HepG2 (cell line): ENCODE measurements at regions not wholly inside any gene's neighbourhood (a gene's known extent, or its start where the extent isn't known, plus 50 kb on each side); places are given as distances from the start of the nearest gene placed in this dataset.

Source experiments
- ATAC-seq: fragments of 200-7000 bp; cut with Tn5 transposase; 3 replicates; pipeline ENCODE4 v1.9.1; 2020; ENCODE audit warnings: mild to moderate bottlenecking, moderate library complexity
- BruUV-seq: library from RNA; stranded (reverse); fragments of 400-500 nt; replicated peaks from 2 replicates; lab custom pipeline; 2021; lab: Mats Ljungman, UMichigan
- CTCF ChIA-PET: fragments of 300-600 bp; formaldehyde crosslinking; extraction: SDS; loops from one replicate; lab custom pipeline; 2021; ENCODE audit warnings: low total read pairs, inconsistent platforms, low intra/inter-chr PET ratio; lab: Yijun Ruan, JAX
- POLR2A ChIA-PET: fragments of 350-600 bp; sonication (Branson Sonifier 250); formaldehyde crosslinking; loops from one replicate; lab custom pipeline; 2020; ENCODE audit warnings: antibody characterized with exemption, inconsistent platforms; lab: Yijun Ruan, JAX
- DNase-seq: peaks from one replicate; pipeline ENCODE4 v3.0.0-alpha.2; 2015; ENCODE audit warnings: low spot score
- FAIRE-seq: peaks from 3 replicates; lab custom pipeline; 2011; peaks lifted over from hg19 to GRCh38; lab: Jason Lieb, UNC
- H2AFZ ChIP-seq: one replicate; pipeline ENCODE4 v1.6.1; 2011; ENCODE audit warnings: low read length, inconsistent platforms
- H3K27ac ChIP-seq: fragments of 300-600 bp; 3 replicates; pipeline ENCODE4 v1.8.0; 2011; ENCODE audit warnings: mixed run types, mild to moderate bottlenecking, mixed read lengths, low read length, inconsistent platforms; ENCODE audit not compliant: insufficient read depth; ENCODE audit errors: extremely low read length
- H3K27me3 ChIP-seq, 2 experiments: fragments of 200-600 bp in 1 of 2; 2 replicates in 1 of 2; 3 replicates in 1 of 2; pipeline versions ENCODE4 v1.6.0 to v1.8.0; 2011; ENCODE audit warnings: low read length in 2 of 2, mild to moderate bottlenecking in 2 of 2, moderate library complexity in 2 of 2, inconsistent platforms in 1 of 2; ENCODE audit not compliant: insufficient read depth in 2 of 2, control insufficient read depth in 1 of 2
- H3K36me3 ChIP-seq, 2 experiments: fragments of 200-600 bp in 1 of 2; replicated peaks in 1 of 2; 2 replicates in 1 of 2; 3 replicates in 1 of 2; pipeline versions ENCODE4 v1.5.1 to v1.8.0; 2011; ENCODE audit warnings: low read length in 2 of 2, inconsistent platforms in 1 of 2; ENCODE audit not compliant: insufficient read depth in 2 of 2, control insufficient read depth in 1 of 2
- H3K4me1 ChIP-seq: 2 replicates; pipeline ENCODE4 v1.5.1; 2012; ENCODE audit warnings: low read length, inconsistent platforms; ENCODE audit not compliant: insufficient read depth
- H3K4me2 ChIP-seq: 2 replicates; pipeline ENCODE4 v1.6.0; 2011; ENCODE audit warnings: low read depth, low read length, inconsistent platforms
- H3K4me3 ChIP-seq, 3 experiments: fragments of 200-600 bp in 1 of 3; sonication (generic), shearing (Covaris generic) in 1 of 3; replicated peaks in 1 of 3; 2 replicates each; pipeline ENCODE4 v1.5.1; 2011 to 2016; ENCODE audit warnings: low read length in 3 of 3, inconsistent platforms in 2 of 3, low read depth in 2 of 3, mild to moderate bottlenecking in 2 of 3, control low read depth in 1 of 3, mixed read lengths in 1 of 3; ENCODE audit not compliant: insufficient read depth in 1 of 3
- H3K79me2 ChIP-seq: one replicate; pipeline ENCODE4 v1.6.1; 2011; ENCODE audit warnings: low read length, inconsistent platforms; ENCODE audit not compliant: insufficient read depth
- H3K9ac ChIP-seq: 2 replicates; pipeline ENCODE4 v1.6.0; 2011; ENCODE audit warnings: mild to moderate bottlenecking, low read depth, low read length, inconsistent platforms; ENCODE audit not compliant: insufficient read depth
- H3K9me3 ChIP-seq: 2 replicates; pipeline ENCODE4 v1.5.1; 2012; ENCODE audit warnings: mild to moderate bottlenecking, low read length
- H4K20me1 ChIP-seq: 2 replicates; pipeline ENCODE4 v1.6.0; 2011; ENCODE audit warnings: inconsistent platforms, mild to moderate bottlenecking, low read length, moderate library complexity; ENCODE audit not compliant: insufficient read depth
- RARA ChIP-seq: IDR thresholded peaks from 2 replicates; pipeline ENCODE4 v1.6.1; 2016; ENCODE audit warnings: missing genetic modification reagents, missing compliant biosample characterization
- SOX6 ChIP-seq, 2 experiments: fragments of 450-650 bp in 1 of 2; sonication (generic) in 1 of 2; formaldehyde crosslinking in 1 of 2; IDR thresholded peaks; 2 replicates each; pipeline versions ENCODE4 v1.4.0 to v1.6.1; 2017 to 2020; ENCODE audit warnings: antibody characterized with exemption in 1 of 2, mild to moderate bottlenecking in 1 of 2, missing genetic modification reagents in 1 of 2
- TRAFD1 ChIP-seq: sonication (generic); formaldehyde crosslinking; IDR thresholded peaks from 2 replicates; pipeline ENCODE4 v1.5.1; 2020; ENCODE audit warnings: missing genetic modification reagents, mild to moderate bottlenecking, borderline replicate concordance
- U2AF2 ChIP-seq: fragments of 200-400 bp; formaldehyde crosslinking; IDR thresholded peaks from 2 replicates; pipeline ENCODE4 v1.6.1; 2017; ENCODE audit warnings: low read depth, mild to moderate bottlenecking, low read length
- ZNF335 ChIP-seq: sonication (generic); formaldehyde crosslinking; IDR thresholded peaks from 2 replicates; pipeline ENCODE4 v1.4.0; 2020; ENCODE audit warnings: missing genetic modification reagents
- ZNF572 ChIP-seq: sonication (generic); formaldehyde crosslinking; IDR thresholded peaks from 2 replicates; pipeline ENCODE4 v1.5.1; 2020; ENCODE audit warnings: mild to moderate bottlenecking, missing genetic modification reagents
- ZNF747 ChIP-seq: sonication (generic); formaldehyde crosslinking; IDR thresholded peaks from 2 replicates; pipeline ENCODE4 v1.8.1; 2023; ENCODE audit warnings: missing genetic modification reagents, mild to moderate bottlenecking, borderline replicate concordance
- ZNF839 ChIP-seq: sonication (generic); formaldehyde crosslinking; IDR thresholded peaks from 2 replicates; pipeline ENCODE4 v1.4.0; 2020; ENCODE audit warnings: missing genetic modification reagents, mild to moderate bottlenecking, borderline replicate concordance
- ZSCAN12 ChIP-seq: sonication (generic); formaldehyde crosslinking; IDR thresholded peaks from 2 replicates; pipeline ENCODE4 v1.9.0; 2021; ENCODE audit warnings: mild to moderate bottlenecking, missing genetic modification reagents
- WGBS: methylation state at CpG from one replicate; pipeline ENCODE4 v1.1.6; 2017; ENCODE audit warnings: low lambda C conversion rate; 5-methylcytosine and 5-hydroxymethylcytosine counted together
- in situ Hi-C: cut with HindIII; loops from 2 replicates; pipeline ENCODE4 v1.10.0; 2017; ENCODE audit warnings: low pct_unique_long_range_greater_than_20kb; ENCODE audit not compliant: extremely low pct_ligation_motif_present
- intact Hi-C: fragments of 100-400 bp; cut with micrococcal nuclease; formaldehyde crosslinking; loops from one replicate; pipeline ENCODE4 v1.10.0; 2022; ENCODE audit not compliant: unreplicated experiment
- TF ChIP-seq, protein P1 (sequence below), 2 experiments: sonication (generic) in 1 of 2; formaldehyde crosslinking in 1 of 2; IDR thresholded peaks; 2 replicates each; pipeline versions ENCODE4 v1.4.0 to v1.6.1; 2016 to 2020; ENCODE audit warnings: borderline replicate concordance in 1 of 2, low read depth in 1 of 2, mild to moderate bottlenecking in 1 of 2, missing genetic modification reagents in 1 of 2
- TF ChIP-seq, protein P2 (sequence below): sonication (generic); formaldehyde crosslinking; IDR thresholded peaks from 2 replicates; pipeline ENCODE4 v1.4.0; 2020; ENCODE audit warnings: missing genetic modification reagents

- TF ChIP-seq, protein P1, sequence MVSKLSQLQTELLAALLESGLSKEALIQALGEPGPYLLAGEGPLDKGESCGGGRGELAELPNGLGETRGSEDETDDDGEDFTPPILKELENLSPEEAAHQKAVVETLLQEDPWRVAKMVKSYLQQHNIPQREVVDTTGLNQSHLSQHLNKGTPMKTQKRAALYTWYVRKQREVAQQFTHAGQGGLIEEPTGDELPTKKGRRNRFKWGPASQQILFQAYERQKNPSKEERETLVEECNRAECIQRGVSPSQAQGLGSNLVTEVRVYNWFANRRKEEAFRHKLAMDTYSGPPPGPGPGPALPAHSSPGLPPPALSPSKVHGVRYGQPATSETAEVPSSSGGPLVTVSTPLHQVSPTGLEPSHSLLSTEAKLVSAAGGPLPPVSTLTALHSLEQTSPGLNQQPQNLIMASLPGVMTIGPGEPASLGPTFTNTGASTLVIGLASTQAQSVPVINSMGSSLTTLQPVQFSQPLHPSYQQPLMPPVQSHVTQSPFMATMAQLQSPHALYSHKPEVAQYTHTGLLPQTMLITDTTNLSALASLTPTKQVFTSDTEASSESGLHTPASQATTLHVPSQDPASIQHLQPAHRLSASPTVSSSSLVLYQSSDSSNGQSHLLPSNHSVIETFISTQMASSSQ (IDR thresholded peaks at IDR 0.05; ENCODE audit: low read depth) = 0 out of 2 replicates have a peak, but pooled peaks have one; percentile 25
- TF ChIP-seq, protein P1 (CRISPR knock-in tag; IDR thresholded peaks at IDR 0.05; ENCODE audit: borderline replicate concordance) = no peak
- peak; percentile 59; the same call in 1 of the 2 replicates for TF ChIP-seq RARA (CRISPR knock-in tag)
- TF ChIP-seq SOX6 (IDR thresholded peaks at IDR 0.05) = no peak
- TF ChIP-seq SOX6 (CRISPR knock-in tag; IDR thresholded peaks at IDR 0.05) = no peak
- no peak for TF ChIP-seq ZNF747
- TF ChIP-seq ZSCAN12 (CRISPR knock-in tag) = no peak
These were observed 84.1 kb upstream of the EPB41L3 start (continued) for GRCh38 chr18:5627776-5628511.

GRCh38 chr18:5626130-5626880 is 82.5 kb upstream of the EPB41L3 start:
- H3K4me3 ChIP-seq = no peak overlapping the region
- no peak overlapping the region for H3K4me2 ChIP-seq
- no peak for FAIRE-seq
- POLR2A ChIA-PET = no interaction called here
- H3K36me3 ChIP-seq = no peaks in the 10 kb centered on the region
- intact Hi-C loops = no loop called here
- CTCF ChIA-PET = no interaction called here
- no peaks in the 10 kb centered on the region for H4K20me1 ChIP-seq
- H3K79me2 ChIP-seq = no peaks in the 10 kb centered on the region
- no TSS peak for BruUV-seq
- peaks cover 14% of the 10 kb centered on the region for H3K4me1 ChIP-seq
- no peak for DNase-seq
- 2% methylated on average over 2 of the region's 2 CpGs for WGBS
- peaks cover 4 to 40% of the 10 kb centered on the region in 2 experiments for H3K27me3 ChIP-seq
- in situ Hi-C loops = no loop called here
- no peak overlapping the region for H2AFZ ChIP-seq
- H3K9me3 ChIP-seq = no peaks in the 10 kb centered on the region
- no peak overlapping the region for H3K27ac ChIP-seq
- H3K9ac ChIP-seq = no peak overlapping the region
- ATAC-seq = no peak
- TF ChIP-seq ZNF335 (no peak), U2AF2 (no peak), ZNF572 (CRISPR knock-in tag) (no peak), TRAFD1 (CRISPR knock-in tag) (no peak), ZNF839 (no peak)
- TF ChIP-seq, protein P2, sequence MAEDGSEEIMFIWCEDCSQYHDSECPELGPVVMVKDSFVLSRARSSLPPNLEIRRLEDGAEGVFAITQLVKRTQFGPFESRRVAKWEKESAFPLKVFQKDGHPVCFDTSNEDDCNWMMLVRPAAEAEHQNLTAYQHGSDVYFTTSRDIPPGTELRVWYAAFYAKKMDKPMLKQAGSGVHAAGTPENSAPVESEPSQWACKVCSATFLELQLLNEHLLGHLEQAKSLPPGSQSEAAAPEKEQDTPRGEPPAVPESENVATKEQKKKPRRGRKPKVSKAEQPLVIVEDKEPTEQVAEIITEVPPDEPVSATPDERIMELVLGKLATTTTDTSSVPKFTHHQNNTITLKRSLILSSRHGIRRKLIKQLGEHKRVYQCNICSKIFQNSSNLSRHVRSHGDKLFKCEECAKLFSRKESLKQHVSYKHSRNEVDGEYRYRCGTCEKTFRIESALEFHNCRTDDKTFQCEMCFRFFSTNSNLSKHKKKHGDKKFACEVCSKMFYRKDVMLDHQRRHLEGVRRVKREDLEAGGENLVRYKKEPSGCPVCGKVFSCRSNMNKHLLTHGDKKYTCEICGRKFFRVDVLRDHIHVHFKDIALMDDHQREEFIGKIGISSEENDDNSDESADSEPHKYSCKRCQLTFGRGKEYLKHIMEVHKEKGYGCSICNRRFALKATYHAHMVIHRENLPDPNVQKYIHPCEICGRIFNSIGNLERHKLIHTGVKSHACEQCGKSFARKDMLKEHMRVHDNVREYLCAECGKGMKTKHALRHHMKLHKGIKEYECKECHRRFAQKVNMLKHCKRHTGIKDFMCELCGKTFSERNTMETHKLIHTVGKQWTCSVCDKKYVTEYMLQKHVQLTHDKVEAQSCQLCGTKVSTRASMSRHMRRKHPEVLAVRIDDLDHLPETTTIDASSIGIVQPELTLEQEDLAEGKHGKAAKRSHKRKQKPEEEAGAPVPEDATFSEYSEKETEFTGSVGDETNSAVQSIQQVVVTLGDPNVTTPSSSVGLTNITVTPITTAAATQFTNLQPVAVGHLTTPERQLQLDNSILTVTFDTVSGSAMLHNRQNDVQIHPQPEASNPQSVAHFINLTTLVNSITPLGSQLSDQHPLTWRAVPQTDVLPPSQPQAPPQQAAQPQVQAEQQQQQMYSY (CRISPR knock-in tag) = no peak
